ENCODE measurements at regions not wholly inside any gene's neighbourhood (a gene's known extent, or its start where the extent isn't known, plus 50 kb on each side); places are given as distances from the start of the nearest gene placed in this dataset.

DNA sequence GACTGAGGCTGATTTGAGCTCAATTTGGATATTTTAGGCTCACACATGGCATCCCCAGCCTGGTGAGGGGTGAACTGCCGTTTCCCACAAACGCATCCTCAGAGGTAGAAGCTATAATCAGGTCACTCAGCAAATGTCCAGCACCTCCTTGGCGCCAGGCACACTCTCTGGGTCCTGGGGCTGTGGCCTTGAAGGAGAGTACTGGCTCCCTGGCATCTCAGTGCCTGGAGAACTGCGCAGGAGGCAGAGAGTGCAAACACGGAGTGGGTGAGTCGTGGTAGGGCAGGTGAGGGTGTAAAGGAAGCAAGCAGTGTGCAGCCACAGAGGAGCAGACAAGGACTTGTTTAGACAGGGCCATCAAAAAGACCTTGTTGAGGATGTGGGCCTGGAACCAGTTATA, 224.0 kb upstream of the ZNF32 start:
- DNase-seq (ENCODE audit: low read depth) = no peak

DNA sequence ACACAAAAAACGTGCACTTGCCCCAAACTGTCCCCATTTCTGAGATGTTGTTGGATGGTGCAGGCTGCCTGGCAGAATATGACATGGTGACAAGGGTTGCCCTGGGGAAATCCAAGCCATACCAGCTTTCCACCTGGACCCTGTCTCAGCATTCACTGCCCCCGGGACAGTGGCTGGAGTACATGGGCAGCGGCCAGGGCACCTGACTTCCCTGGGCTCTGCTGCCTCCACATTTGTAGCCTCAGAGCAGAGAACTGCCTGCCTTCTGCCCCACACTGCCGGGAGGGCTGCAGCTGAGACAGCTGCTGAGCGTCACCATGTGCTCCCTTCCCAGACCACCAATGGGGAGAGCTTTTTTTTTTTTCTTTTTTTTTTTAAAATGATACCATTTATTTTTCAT, 222.9 kb upstream of the ZNF32 start:
- no peak for DNase-seq (ENCODE audit: low read depth)

DNA sequence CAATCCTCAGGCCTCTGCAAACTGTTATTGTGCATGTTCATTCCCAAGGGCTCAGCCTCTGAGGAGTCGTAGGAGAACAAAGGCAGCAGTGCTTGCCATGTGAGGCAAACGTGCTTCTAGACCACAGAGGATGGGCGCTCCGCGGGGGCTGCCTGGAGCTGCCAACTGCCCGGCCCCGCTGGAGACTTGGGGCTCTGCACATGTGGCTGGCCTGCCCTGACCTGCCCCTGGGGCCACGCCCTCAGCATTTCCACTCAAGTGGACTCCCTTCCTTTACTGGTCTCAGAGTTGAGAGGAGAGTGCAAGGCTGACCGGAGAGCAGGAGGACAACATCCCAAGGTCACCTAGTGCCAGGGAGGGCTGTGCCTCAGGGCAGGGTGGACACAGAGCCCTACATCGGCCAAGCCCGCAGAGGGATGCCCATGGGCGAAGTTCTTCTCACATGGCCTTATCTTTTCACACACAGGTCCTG, 222.3 kb upstream of the ZNF32 start:
- no peak for DNase-seq (ENCODE audit: low read depth)

DNA sequence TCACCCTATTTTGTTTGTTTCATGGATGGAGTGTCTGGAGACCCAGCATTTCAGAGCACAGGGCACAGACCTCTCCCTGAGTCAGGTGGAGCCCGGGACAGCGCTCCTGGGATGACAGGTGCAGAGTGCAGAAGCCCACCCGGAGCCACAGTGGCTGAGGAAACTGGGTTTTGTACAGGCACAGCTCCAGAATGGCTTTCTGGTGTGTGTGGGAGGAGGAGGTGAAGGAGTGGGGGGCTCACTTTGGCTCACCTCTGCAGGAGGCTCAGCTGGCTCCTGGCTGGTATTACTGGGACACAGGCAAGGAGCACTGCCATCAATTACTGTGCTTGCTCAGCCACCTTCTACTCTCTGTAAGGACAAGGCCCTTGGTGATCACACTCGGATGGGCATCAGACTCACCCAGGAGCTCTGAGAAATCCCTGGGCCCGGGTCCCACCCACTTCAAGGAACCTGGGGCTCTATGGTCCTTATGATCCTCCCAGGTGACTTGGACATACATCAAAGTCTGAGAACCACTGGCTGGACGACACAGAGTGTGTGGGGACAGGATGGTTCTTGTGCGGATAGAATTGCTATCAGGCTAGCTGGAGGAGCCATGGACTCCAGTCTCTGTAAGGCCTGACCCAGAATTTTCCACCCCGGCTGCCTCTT, 221.1 kb upstream of the ZNF32 start:
- no peak for DNase-seq (ENCODE audit: low read depth)

DNA sequence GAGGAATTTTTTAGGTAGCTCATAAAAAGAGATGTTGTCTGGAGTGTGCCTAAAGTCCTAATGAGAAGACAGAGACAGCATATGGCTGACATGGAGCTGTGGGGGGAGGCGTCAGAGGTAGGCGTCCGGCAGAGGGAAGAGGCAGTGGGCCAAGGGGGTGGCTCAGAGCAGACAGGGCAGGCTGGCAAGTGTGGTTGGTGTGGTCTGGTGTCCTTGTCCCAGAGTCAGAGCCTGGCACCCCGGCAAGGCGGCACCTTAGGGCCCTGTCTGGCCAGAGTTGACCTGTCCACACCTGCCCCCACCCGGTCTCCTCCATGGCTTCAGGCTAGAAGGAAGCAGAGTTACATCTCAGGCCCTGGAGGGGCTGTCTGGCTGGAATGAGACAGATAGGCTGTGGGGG, 220.3 kb upstream of the ZNF32 start:
- DNase-seq (ENCODE audit: low read depth) = no peak

DNA sequence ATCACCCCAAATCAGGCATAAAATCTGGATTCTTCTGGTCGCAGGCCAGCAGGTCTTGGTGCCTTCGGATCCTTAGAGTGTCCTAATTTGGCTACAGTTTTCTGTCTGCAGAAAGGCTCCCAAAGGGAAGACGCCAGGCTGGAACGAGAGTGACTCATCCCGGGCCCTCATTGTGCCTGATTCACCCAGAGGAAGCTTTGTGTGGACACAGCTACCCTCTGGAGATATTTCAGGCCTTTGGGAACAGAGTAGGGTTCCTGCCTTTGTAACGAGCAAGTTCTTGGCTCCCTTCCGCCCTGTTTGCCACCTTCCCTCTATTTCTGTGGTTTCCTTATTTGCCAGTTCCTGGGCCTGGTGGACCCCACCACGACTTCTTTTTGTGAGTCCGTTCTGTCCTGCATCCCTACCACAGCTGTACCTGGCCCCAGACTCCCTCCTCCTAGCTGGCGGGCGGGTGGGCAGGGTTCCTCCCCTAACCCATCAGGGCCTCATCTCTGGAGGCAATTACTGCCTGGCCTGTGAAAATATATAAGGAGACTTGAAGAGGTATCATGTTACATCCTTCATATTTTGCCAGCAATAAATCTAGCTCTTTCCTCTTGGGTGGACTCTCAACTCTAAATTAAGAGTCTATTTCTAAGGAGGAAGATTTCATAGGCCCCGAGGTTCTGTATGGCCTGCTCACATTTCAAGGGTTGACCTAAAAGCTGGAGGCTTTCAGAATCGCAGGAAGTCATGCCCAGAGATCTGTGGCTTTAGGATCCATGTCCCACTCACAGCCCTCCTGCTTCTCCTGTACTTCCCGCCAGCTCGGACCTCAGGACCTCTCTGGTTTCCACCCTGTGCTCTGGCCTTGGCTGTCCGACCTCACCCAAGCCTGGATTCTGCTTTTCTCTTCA, 219.2 kb upstream of the ZNF32 start:
- DNase-seq (ENCODE audit: low read depth) = no peak

DNA sequence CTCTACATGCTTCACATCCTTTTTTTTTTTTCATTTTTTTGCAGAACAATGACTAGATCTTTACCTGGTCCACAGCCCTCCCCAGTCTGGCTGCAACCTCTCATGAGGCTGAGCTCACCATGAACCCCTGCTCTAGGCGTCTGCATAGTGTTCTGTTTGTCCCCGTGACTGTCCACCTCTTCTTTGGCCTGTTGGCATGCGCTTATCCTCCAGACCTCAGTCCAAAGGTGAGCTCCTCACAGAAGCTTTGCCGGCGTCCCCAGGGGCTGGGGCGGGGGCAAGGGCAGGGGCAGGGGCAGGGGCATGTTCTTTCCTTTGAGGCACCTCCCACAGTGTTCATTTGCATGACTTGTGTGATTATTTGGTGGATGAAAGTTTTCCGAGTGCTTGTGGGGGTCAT, 218.4 kb upstream of the ZNF32 start:
- DNase-seq (ENCODE audit: low read depth) = no peak

DNA sequence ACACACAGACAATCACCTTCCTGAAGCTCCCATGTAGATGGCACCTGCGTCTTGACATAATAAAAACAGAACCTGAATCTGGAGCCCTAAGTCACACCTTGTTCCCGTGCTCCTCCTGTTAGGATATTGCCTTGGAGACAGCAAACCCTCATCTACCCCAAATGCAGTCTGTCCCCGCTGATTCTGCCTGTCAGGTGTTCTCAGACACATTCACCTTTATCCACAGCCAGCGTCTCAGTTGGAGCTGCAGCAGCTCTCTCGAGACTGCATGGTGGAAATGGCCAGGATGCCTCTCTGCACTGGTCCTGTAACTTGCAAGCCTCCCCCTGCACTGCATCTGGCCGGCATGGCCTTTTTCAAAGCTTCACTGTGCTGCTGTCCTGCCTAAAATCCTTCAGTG, 218.0 kb upstream of the ZNF32 start:
- DNase-seq (ENCODE audit: low read depth) = no peak

DNA sequence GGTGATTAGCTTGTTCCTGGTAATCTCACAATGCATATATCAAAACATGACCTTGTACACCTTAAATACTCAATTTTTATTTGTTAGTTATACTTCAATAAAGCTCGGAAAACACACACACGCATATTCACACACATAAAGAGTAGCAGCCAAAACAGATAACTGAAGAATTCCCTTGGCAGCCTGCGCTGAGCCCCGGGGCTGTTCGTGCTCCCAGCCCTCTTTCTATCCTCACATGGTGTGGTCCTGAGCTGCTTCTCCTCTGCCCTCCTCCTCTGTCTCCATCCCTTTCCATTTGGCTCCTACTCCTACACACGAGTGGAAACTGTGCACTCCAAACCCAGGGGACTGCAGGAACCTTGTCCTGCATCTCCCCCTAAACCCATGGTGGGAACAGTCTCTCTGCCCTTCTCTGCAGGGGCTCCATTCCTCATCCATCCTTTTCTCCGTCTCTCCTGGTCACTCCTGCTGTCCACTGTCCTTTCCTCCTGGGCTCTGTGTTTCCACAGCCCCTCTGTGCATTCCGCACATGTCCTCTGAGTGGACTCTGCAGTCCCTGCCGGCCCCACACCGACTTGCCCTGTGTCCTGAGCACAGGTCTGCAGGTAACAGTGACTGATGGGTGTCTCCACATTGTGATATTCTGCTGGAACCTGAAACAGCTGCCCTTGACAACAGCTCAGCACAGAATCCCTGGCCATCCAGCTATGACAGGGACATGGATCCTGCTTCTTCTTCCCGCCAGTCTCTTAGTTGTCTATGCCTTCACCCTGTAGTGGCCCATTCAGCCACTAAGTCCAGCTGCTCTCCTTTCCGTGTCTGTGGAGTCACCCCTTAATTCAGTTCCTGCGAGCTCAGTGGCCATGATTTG, 216.8 kb upstream of the ZNF32 start:
- no peak for DNase-seq (ENCODE audit: low read depth)

DNA sequence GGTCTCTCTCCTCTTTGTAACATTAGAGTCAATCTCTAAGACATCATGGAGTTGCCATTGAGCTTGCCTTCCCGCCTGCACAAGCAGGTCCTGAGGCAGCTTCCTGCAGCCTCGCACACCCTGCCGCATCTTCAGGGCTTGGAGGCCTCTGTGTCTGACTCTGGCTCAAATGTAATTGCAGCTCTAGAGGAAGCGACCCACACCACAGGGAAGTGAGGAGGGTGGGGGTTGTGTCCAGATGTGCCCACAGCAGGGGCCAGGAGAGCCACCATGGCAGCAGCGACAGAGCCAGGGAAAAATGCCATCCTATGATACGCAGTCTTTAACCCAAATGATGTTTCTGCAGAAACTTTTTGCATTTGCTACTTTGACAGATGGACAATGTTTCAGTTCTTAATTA, 216.0 kb upstream of the ZNF32 start:
- no peak for DNase-seq (ENCODE audit: low read depth)

DNA sequence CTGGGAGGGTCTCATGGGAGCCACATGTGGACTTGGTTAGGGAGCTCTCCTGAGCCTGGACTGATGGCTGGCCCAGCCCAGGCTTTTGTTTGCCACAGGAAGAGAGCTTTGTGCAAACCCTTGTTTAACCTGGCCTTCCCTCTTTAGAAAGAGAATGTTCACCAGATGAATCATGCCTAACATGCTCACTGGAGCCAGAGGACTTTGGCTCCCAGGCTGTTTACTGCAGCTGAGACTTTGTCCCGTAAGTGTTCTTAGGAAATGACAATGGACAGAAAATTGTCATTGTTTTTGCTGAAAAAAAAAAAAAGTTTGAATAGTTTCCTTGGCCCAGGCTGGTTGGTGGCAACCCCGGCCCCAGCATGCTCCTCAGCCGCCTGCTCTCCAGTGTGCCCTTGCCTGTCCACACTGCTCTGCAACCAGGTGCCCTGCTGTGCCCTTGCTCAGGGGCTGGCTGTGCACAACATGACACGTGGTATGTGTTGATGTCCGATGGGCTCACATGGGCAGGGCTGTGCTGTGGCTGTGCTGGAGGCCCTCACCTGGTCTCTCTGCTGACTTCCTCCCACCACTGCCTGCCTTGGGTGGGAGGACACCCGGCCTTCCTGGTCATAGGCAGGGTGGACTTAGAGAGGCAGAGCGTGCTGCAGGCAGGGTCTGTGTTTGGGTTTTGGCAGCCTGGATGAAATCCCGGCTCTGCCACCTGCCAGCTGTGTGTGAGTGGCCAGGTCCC, 215.3 kb upstream of the ZNF32 start:
- DNase-seq (ENCODE audit: low read depth) = no peak

DNA sequence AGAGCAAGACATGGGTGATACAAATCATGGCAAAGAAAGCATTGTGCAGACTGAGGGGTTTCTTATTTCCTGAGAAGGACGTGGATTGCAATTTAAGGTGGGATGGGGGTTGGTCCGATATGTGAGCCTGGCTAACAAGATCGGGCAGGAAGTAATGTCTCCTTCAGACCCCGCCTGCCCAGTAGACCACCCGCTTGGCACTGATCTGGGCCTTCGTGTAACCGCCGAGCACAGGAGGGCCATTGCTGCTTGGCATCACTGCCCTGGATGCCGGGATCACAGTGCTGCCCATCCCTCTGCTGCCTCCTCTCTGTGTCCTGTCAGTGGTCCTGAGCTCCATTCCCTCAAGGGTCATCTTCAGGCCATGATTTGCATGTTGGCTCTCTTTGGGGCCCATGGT, 214.6 kb upstream of the ZNF32 start:
- DNase-seq (ENCODE audit: low read depth) = no peak

DNA sequence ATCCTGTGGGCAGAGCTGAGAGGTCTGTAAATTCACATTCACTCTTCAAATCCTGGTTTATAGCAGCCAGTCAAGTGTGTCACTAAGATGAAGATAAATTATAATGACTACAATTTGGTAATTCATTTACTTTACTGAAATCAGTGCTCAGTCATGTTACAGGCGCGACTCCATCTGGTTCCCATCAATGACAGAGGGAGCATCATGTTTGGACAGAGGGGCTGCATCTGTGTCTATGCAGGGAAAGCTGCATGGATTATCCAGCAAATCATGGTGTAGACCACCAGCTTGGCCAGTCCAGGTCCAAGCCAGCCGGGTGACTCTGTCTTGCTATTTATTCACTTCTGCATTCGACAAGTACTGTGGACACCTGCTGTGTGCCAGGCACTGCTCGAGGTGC, 214.1 kb upstream of the ZNF32 start:
- DNase-seq (ENCODE audit: low read depth) = no peak

DNA sequence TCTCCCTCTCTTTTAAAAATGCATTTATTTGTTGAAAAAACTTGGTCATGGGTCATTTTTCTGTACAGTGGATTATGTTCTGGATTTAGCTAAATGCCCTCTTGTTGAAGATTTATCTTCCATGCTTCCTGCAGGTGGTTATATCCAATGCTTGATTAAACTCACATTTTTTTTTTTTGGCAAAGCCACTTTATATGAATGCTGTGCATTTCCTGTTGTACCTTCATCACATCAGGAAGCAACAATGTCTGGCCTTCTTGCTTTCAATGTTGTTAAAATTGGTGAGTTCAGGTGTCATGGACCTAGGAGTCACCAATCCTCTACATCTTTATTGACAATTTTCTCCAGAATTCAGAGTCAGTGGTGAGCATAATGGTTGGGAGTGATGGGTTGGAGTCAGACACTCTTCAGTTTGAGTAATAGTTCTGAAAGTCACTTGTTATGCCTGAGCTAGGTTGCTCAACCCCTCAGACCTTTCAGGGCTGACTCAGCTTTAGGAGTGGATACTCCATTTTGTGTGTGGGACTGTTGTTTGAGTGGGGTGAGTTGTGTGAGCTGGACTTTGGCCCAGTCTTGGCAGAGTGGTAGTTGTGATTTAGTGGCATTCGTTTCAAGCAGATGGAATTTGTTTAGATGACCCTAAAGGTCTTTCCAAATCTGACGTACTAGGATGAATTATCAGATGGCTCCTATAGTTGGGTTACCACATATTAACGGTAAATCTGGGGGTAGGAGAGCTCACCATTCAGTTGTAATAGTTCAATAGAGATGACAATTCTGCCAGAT, 213.5 kb upstream of the ZNF32 start:
- DNase-seq (ENCODE audit: low read depth) = no peak

DNA sequence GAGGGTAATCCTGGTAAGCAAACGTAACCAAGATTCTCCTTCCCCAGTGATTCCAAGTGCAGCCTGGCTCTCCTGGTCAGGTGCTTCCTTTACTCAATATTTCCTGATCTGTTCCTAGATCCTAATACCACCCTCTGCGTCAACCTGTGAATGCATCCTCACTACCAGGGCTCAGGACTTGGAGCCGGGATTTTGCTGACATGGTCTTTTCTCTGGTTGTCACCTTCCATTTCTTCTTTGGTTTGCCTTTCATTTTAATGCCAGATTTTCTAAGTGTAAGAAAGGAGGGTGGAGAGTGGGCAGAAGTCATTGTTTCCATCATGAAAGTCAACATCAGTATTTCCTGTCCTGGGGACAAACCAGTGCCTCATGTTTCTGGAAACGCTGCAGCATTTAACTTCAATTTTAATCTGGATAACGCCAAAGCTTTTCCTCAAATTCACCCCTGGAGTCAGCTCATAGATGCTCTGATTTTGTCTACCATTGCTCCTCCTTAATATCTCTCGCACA, 210.4 kb upstream of the ZNF32 start:
- DNase-seq (ENCODE audit: low read depth) = no peak

DNA sequence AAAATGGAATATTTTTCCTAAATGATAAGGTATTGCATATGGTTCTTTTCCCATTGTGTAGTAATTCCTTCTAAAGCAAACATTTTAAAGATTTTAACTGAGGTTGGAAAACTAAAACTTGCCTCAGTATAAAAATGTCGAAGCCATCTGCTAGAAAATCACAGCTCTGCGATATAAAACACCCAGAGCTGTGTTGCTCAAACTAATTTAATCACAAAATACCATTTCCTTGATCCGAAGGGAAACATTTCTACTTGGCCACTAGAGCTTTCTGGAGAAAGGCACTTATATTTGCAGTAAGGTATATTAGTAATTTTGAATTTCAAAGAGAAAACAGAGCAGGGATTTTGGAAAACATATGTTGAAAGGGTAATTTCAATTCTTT, 209.2 kb upstream of the ZNF32 start:
- DNase-seq (ENCODE audit: low read depth) = no peak

DNA sequence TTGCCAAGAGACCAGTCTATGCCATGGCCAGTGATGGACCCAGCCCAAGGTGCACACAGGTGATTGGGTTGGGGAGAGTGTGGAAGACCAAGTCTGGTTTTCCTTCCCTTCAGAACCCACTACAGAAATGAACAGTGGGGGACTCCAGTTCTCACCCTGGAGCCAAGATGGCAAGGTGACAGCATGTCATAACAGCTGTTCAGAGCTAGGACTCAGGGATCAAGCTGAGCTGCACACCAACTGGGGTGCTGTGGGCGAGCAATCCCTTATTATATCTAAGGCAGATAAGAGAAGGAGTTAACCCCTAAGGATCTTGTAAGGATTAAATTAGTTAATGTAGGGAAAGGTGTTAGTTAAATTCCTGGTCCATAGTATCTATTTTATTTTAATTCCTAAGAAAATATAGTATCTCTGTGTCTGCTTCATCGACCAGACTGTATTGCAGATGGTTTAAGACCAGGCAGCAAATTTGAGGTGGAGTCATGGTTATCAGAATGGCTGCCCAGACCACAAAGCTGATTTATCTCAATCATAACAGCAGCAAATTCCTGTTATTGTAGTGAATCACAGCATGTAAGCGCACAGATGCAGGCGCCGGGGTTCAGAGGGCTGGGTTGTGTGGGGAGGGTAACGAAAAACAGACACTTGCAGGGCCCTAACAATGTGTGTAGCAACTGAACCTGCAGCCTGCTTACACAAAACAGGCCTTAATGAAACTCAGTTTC, 208.7 kb upstream of the ZNF32 start:
- DNase-seq (ENCODE audit: low read depth) = no peak

DNA sequence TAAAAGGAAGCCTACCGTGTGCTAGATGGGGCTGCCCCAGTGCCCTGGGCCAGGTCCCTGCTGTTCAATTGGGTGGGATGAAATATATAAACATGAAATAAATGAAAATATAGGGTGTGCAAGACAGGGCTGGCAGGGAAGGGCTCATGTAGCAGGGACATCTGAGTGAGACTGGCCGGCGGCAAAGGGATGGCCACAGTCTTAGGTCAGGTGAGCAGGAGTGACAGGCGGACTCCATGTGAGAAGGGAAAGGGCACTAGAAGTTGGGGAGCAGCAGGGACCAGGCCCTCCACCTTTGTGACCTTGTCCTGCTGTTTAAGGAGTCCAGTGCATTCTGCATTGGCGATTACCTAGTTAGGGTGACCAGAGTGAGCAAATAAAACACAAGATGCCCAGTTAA, 207.6 kb upstream of the ZNF32 start:
- DNase-seq (ENCODE audit: low read depth) = no peak

DNA sequence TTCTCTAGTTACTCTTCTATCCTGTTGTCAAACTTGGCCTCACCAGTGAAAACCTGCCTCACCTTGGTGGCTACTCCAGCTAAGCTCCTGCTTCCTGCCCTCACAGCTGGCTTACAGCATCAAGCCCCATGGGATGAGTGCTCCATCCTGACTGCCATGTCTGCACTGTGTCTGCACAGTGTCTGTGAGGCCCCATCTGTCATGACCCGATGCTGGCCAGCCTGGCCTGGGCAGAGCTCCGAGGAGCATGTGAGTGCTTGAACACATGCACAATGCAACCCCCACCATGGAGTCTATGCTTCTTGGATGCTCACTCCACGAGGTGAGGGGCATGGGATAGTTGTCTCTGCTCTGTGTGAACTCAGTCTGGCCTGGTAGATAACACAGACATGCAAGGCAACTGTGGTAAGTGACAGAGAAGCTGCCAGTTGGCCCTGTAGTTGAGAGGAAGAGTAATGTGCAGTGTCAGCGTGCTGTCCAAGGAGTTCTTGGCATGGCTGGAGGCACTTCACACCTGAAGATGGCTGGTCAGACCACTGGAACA, 207.1 kb upstream of the ZNF32 start:
- no peak for DNase-seq (ENCODE audit: low read depth)

DNA sequence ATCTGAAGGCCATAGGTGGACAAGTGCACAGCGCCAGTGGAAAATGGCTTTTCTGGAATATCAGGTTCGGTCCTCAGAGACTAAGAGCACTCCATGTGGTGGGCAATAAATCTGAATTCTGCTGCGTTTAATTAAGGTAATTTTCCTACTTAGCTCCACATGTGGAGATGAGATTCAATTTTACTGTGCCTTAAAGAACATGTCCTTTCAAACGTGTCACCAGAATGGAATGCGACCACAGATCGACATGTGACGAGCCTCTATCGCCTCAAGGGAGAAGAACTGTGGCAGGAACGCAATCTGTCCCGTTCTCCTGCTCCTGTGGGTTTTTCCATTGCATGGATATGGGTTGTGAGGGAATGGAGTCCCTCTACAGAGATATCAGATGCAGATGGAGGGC, 205.3 kb upstream of the ZNF32 start:
- no peak for DNase-seq (ENCODE audit: low read depth)
